ENCODE measurements at regions not wholly inside any gene's neighbourhood (a gene's known extent, or its start where the extent isn't known, plus 50 kb on each side); places are given as distances from the start of the nearest gene placed in this dataset.

- no peak for TF ChIP-seq ZNF512 (CRISPR knock-in tag; IDR thresholded peaks at IDR 0.05; ENCODE audit: borderline replicate concordance)
Measured at GRCh38 chr6:168242940-168243225, 76.7 kb downstream of the DACT2 start (continued).

DNA sequence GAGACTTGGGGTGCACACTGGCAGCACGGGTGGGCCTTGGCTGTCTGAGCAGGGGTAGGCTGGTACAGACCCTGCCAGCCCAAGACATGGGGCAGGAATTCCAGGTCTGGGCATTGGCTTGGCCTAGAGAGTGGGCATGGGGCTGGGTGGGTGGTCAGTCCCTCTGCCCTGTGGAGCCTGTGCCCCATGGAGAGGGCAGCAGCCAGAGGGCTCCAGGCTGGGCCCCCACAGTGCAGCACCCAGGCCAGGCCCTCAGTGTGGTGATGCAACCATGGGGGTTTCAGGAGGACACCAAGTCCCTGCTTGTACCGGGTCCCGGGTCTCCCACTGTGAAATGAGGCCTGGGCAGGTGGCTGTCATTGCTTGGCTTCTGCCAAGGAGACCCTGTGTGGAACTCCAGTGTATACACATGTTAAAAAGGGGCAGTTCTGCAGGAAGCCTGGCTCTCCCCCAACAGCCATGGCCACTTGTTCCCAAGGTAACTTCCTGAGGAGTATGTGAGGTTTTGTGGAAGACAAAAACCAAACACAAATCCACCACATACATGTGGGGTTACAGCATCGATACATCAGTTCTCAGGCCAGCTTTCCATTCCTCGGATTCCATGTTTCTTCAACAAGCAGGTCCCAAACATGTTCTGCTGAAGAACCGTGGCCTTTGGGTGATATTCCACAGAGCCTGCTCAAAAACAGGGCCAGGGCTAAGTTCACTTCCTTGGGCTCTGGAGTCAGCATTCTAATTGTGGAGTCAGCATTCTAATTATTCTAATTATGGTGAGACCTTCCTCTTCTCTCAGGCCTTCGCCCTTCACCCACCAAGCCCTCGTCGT lies 77.3 kb downstream of the DACT2 start:
- ATAC-seq (no peak), DNase-seq (ENCODE audit: low spot score) (no peak)
- TF ChIP-seq ARID4B (CRISPR knock-in tag; IDR thresholded peaks at IDR 0.05; ENCODE audit: borderline replicate concordance) (no peak), ZNF121 (CRISPR knock-in tag; IDR thresholded peaks at IDR 0.05) (no peak)
- TF ChIP-seq, protein P1, sequence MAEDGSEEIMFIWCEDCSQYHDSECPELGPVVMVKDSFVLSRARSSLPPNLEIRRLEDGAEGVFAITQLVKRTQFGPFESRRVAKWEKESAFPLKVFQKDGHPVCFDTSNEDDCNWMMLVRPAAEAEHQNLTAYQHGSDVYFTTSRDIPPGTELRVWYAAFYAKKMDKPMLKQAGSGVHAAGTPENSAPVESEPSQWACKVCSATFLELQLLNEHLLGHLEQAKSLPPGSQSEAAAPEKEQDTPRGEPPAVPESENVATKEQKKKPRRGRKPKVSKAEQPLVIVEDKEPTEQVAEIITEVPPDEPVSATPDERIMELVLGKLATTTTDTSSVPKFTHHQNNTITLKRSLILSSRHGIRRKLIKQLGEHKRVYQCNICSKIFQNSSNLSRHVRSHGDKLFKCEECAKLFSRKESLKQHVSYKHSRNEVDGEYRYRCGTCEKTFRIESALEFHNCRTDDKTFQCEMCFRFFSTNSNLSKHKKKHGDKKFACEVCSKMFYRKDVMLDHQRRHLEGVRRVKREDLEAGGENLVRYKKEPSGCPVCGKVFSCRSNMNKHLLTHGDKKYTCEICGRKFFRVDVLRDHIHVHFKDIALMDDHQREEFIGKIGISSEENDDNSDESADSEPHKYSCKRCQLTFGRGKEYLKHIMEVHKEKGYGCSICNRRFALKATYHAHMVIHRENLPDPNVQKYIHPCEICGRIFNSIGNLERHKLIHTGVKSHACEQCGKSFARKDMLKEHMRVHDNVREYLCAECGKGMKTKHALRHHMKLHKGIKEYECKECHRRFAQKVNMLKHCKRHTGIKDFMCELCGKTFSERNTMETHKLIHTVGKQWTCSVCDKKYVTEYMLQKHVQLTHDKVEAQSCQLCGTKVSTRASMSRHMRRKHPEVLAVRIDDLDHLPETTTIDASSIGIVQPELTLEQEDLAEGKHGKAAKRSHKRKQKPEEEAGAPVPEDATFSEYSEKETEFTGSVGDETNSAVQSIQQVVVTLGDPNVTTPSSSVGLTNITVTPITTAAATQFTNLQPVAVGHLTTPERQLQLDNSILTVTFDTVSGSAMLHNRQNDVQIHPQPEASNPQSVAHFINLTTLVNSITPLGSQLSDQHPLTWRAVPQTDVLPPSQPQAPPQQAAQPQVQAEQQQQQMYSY (CRISPR knock-in tag; IDR thresholded peaks at IDR 0.05): no peak
- CTCF ChIA-PET: interaction anchor here (1.1 kb wide), 1 partner anchor 48 kb away, joined by 3 read pairs; no protein-coding TSS in a partner anchor
- no peak overlapping the region for H3K27ac Mint-ChIP-seq
- no peaks in the 10 kb centered on the region for H3K36me3 Mint-ChIP-seq
- H3K4me1 Mint-ChIP-seq: peaks cover 5% of the 10 kb centered on the region
- POLR2A ChIA-PET: interaction anchor here (0.7 kb wide), 1 partner anchor 53 kb away, joined by 3 read pairs; no protein-coding TSS in a partner anchor
- no peak overlapping the region for H3K4me3 Mint-ChIP-seq
- no peaks in the 10 kb centered on the region for H3K9me3 Mint-ChIP-seq
- no peaks in the 10 kb centered on the region; the same call in 1 of the 2 replicates for H3K27me3 Mint-ChIP-seq (ENCODE audit: low read depth)

DNA sequence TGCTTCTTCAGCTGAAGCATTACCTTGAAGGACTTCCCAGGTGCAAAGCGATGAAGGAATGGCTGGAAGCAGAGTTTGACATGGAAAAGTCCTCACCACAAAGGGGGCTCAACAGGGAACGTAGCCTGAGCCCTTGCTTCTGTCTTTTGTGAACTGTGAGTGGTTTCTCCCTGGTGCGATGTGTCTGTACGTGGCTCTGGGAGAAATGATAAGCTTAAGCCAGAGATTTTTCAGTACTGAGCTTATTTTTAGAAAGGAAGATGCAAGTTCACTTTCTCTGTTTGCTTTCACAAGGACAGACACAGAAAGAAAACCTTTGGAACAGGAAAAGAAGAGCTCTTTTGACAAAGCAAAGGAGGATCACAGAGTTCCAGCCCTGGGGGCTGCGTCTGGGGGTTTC lies 79.4 kb downstream of the DACT2 start:
- Mint-ChIP-seq H3K36me3 (no peaks in the 10 kb centered on the region), H3K27me3 (ENCODE audit: low read depth) (no peaks in the 10 kb centered on the region; the same call in 1 of the 2 replicates), H3K4me3 (no peak overlapping the region), H3K4me1 (no peaks in the 10 kb centered on the region), H3K27ac (no peak overlapping the region), H3K9me3 (no peaks in the 10 kb centered on the region)
- POLR2A ChIA-PET: no interaction called here
- DNase-seq (ENCODE audit: low spot score): no peak
- no peak for ATAC-seq
- CTCF ChIA-PET: no interaction called here
- TF ChIP-seq, protein P2, sequence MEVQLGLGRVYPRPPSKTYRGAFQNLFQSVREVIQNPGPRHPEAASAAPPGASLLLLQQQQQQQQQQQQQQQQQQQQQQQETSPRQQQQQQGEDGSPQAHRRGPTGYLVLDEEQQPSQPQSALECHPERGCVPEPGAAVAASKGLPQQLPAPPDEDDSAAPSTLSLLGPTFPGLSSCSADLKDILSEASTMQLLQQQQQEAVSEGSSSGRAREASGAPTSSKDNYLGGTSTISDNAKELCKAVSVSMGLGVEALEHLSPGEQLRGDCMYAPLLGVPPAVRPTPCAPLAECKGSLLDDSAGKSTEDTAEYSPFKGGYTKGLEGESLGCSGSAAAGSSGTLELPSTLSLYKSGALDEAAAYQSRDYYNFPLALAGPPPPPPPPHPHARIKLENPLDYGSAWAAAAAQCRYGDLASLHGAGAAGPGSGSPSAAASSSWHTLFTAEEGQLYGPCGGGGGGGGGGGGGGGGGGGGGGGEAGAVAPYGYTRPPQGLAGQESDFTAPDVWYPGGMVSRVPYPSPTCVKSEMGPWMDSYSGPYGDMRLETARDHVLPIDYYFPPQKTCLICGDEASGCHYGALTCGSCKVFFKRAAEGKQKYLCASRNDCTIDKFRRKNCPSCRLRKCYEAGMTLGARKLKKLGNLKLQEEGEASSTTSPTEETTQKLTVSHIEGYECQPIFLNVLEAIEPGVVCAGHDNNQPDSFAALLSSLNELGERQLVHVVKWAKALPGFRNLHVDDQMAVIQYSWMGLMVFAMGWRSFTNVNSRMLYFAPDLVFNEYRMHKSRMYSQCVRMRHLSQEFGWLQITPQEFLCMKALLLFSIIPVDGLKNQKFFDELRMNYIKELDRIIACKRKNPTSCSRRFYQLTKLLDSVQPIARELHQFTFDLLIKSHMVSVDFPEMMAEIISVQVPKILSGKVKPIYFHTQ (CRISPR knock-in tag; IDR thresholded peaks at IDR 0.05): no peak
- TF ChIP-seq EMX1 (CRISPR knock-in tag; IDR thresholded peaks at IDR 0.05) (no peak), SMAD4 (CRISPR knock-in tag; IDR thresholded peaks at IDR 0.05) (no peak), JUN (CRISPR knock-in tag; IDR thresholded peaks at IDR 0.05) (no peak), TP53 (CRISPR knock-in tag; IDR thresholded peaks at IDR 0.05) (no peak), KAT7 (CRISPR knock-in tag; IDR thresholded peaks at IDR 0.05; ENCODE audit: borderline replicate concordance) (no peak), GABPB1 (CRISPR knock-in tag; IDR thresholded peaks at IDR 0.05) (no peak), ESRRA (CRISPR knock-in tag; IDR thresholded peaks at IDR 0.05; ENCODE audit: borderline replicate concordance) (no peak)
- TF ChIP-seq, protein P3, sequence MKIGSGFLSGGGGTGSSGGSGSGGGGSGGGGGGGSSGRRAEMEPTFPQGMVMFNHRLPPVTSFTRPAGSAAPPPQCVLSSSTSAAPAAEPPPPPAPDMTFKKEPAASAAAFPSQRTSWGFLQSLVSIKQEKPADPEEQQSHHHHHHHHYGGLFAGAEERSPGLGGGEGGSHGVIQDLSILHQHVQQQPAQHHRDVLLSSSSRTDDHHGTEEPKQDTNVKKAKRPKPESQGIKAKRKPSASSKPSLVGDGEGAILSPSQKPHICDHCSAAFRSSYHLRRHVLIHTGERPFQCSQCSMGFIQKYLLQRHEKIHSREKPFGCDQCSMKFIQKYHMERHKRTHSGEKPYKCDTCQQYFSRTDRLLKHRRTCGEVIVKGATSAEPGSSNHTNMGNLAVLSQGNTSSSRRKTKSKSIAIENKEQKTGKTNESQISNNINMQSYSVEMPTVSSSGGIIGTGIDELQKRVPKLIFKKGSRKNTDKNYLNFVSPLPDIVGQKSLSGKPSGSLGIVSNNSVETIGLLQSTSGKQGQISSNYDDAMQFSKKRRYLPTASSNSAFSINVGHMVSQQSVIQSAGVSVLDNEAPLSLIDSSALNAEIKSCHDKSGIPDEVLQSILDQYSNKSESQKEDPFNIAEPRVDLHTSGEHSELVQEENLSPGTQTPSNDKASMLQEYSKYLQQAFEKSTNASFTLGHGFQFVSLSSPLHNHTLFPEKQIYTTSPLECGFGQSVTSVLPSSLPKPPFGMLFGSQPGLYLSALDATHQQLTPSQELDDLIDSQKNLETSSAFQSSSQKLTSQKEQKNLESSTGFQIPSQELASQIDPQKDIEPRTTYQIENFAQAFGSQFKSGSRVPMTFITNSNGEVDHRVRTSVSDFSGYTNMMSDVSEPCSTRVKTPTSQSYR (CRISPR knock-in tag; IDR thresholded peaks at IDR 0.05): no peak
- TF ChIP-seq, protein P4, sequence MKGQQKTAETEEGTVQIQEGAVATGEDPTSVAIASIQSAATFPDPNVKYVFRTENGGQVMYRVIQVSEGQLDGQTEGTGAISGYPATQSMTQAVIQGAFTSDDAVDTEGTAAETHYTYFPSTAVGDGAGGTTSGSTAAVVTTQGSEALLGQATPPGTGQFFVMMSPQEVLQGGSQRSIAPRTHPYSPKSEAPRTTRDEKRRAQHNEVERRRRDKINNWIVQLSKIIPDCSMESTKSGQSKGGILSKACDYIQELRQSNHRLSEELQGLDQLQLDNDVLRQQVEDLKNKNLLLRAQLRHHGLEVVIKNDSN (CRISPR knock-in tag; IDR thresholded peaks at IDR 0.05): no peak
- TF ChIP-seq, protein P5, sequence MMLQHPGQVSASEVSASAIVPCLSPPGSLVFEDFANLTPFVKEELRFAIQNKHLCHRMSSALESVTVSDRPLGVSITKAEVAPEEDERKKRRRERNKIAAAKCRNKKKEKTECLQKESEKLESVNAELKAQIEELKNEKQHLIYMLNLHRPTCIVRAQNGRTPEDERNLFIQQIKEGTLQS (CRISPR knock-in tag; conservative IDR thresholded peaks at IDR 0.05): no peak
